Upper lobe of right lung (tissue), 1 donor: ENCODE measurements at regions not wholly inside any gene's neighbourhood (a gene's known extent, or its start where the extent isn't known, plus 50 kb on each side); places are given as distances from the start of the nearest gene placed in this dataset.

Experiments used
- ATAC-seq: fragments of 200-7000 bp; cut with Tn5 transposase; one replicate; pipeline ENCODE4 v1.9.1; 2020; ENCODE audit warnings: mild to moderate bottlenecking, moderate library complexity
- DNase-seq: peaks from one replicate; pipeline ENCODE4 v3.0.0-alpha.2; 2020
- H3K27ac ChIP-seq: fragments of 200-600 bp; one replicate; pipeline ENCODE4 v1.8.0; 2022
- H3K27me3 ChIP-seq: fragments of 200-600 bp; one replicate; pipeline ENCODE4 v1.8.0; 2022; ENCODE audit warnings: mild to moderate bottlenecking
- H3K36me3 ChIP-seq: fragments of 200-600 bp; one replicate; pipeline ENCODE4 v1.8.0; 2022
- H3K4me1 ChIP-seq: fragments of 200-600 bp; one replicate; pipeline ENCODE4 v1.8.0; 2022
- H3K4me3 ChIP-seq: fragments of 200-600 bp; one replicate; pipeline ENCODE4 v1.8.0; 2022; ENCODE audit warnings: mild to moderate bottlenecking
- H3K9me3 ChIP-seq: fragments of 200-600 bp; one replicate; pipeline ENCODE4 v1.8.0; 2022
- CTCF ChIP-seq: fragments of 200-600 bp; IDR thresholded peaks from one replicate; pipeline ENCODE4 v1.8.0; 2022; ENCODE audit warnings: antibody characterized with exemption
- intact Hi-C: fragments of 100-400 bp; cut with DNase I; formaldehyde crosslinking; loops from one replicate; pipeline ENCODE4 v1.11.0; 2022
- donor health status: DM: no; HTN: yes; CAD: no; lungs with severe emphysema.

DNA sequence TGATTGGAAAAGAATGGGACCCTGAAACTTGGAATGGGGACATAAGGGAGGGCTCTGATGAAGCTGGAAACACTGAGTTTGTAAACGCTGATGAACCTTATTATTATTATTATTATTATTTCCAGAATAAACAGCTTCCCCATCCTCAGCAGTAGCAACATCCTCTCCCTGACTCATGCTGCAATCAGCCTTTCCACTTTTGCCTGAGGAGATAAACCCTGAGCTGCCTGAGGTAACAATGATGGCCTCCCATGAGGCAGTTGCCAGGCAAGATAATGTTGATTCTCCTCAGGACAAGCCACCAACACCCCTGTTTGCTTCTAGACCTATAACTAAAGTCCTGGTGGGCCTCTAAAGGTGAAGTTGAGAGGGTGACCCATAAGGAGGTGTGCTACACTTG lies 139.2 kb upstream of the ATP10B start:
- no peak for TF ChIP-seq CTCF
- no peaks in the 10 kb centered on the region for H3K4me1 ChIP-seq
- no peaks in the 10 kb centered on the region for H3K36me3 ChIP-seq
- no peaks in the 10 kb centered on the region for H3K9me3 ChIP-seq
- H3K4me3 ChIP-seq, result no peak overlapping the region
- no peak overlapping the region for H3K27ac ChIP-seq
- no peaks in the 10 kb centered on the region for H3K27me3 ChIP-seq
- ATAC-seq, result no peak
- intact Hi-C loops, result no loop called here
- no peak for DNase-seq

DNA sequence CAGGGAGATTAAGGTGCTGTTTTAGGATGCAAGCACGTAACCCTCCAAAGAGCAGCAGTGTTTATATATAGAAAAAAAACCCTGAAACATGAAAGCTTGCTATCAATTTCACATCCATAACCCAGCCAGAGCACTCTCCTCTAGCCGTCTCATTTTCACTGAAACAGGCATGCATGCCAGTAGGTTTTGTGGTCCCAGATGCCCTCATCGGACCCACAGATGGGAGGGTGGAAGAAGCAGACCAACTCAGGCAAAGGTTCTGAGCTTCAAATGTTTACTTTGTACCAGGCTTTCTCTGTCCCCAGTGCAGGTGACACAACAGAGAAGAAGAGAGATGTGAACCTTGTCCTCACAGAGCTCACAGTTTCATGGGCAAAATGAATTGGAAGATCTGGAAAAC lies 127.4 kb upstream of the ATP10B start:
- no peak overlapping the region for H3K27ac ChIP-seq
- H3K36me3 ChIP-seq, result no peaks in the 10 kb centered on the region
- no peaks in the 10 kb centered on the region for H3K4me1 ChIP-seq
- ATAC-seq (no peak), DNase-seq (no peak)
- H3K27me3 ChIP-seq, result no peaks in the 10 kb centered on the region
- no peak overlapping the region for H3K4me3 ChIP-seq
- intact Hi-C loops, result no loop called here
- H3K9me3 ChIP-seq, result no peaks in the 10 kb centered on the region
- TF ChIP-seq CTCF, result no peak

DNA sequence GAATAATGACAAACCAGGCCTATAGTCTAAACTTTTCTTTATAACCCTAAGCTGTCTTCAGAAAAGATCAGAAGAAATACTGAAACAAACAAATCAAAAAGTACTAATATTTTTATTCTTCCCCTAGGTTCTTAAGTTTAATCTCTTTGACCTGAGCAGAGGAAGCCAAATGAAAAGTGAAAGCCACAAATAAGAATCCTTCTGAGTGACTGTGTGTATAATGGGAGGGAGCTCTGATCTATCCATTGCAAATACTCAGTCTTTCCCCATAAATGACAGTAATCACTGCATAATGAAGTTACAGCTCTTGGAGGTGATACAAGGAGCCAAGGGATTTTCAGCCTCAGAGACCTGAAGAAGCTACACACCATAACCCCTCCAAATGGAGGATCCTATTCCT lies 126.9 kb upstream of the ATP10B start:
- no peak for DNase-seq
- no peaks in the 10 kb centered on the region for H3K9me3 ChIP-seq
- no peak overlapping the region for H3K27ac ChIP-seq
- H3K36me3 ChIP-seq, result no peaks in the 10 kb centered on the region
- intact Hi-C loops, result no loop called here
- H3K4me3 ChIP-seq, result no peak overlapping the region
- no peaks in the 10 kb centered on the region for H3K4me1 ChIP-seq
- TF ChIP-seq CTCF, result no peak
- no peaks in the 10 kb centered on the region for H3K27me3 ChIP-seq
- ATAC-seq, result no peak

DNA sequence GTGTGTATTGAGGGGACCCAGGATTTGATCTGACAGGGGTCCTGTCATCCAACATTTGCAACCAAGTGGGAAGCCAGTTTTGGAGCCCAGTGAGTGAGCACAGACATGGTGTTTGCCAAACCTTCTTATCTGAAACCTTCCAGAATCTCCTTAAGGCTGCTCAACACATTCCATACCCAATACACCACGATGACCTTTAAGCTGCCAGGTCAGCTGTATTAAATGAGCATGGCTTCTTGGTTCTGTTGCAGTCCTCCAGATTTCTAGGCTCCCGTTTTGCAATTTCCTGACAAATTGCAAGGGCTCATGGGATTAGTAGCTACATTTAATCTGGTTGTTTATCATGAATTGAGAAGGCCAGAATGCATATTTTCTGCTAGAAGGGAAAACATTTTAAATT lies 124.2 kb upstream of the ATP10B start:
- no peaks in the 10 kb centered on the region for H3K4me1 ChIP-seq
- H3K36me3 ChIP-seq, result no peaks in the 10 kb centered on the region
- DNase-seq (no peak), ATAC-seq (no peak)
- no peak for TF ChIP-seq CTCF
- no peak overlapping the region for H3K4me3 ChIP-seq
- H3K9me3 ChIP-seq, result no peaks in the 10 kb centered on the region
- intact Hi-C loops, result no loop called here
- no peak overlapping the region for H3K27ac ChIP-seq
- H3K27me3 ChIP-seq, result no peaks in the 10 kb centered on the region

DNA sequence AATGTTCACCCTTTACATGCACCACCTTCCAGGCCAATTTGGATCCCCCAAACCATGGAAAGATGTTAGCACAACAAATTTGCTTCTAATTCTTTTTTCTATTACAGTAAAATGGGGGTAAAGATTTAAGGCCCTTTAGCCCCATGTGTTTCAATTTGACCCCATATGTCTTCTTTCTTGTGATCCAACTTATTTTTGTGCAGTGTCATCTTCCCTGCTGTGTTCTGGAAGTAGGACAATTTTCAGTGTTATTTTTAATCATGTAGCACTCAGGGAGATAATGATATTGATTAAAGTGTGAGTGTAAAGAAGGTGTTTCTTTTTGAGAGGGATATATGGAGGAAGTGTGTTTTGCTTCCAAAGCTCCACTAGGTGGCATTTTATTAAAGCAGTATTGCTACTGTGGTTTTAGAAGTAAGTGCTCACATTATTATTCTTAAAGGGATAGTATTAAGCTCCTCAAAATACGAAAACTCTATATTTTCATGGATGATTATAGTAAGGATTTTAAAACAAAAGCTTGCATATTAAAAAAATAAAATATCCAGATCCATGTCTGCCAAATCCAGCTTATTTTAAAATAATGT lies 118.7 kb upstream of the ATP10B start:
- ATAC-seq (no peak), DNase-seq (no peak)
- Histone ChIP-seq H3K36me3 (no peaks in the 10 kb centered on the region), H3K9me3 (no peaks in the 10 kb centered on the region), H3K27me3 (no peaks in the 10 kb centered on the region), H3K27ac (no peak overlapping the region), H3K4me3 (no peak overlapping the region), H3K4me1 (no peaks in the 10 kb centered on the region)
- intact Hi-C loops, result no loop called here
- TF ChIP-seq CTCF, result no peak

DNA sequence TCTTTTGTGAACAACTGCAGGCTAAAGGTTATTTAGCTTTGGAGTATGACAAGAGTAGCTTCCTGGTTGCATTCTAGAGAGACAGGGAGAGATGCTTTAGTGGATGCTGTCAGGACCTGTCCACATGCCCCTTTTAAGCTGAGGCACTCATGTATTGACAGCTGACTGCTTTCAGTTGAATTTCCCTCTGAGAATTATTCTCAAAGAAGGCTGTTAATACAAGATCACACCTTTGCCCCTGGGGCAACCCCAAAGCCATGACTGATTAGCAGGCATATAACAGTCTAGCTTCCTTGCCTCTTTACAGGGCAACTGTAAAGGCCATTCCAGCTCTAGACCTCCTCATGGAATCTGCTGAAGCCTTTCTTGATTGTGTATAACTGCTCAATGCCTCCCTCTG lies 117.6 kb upstream of the ATP10B start:
- H3K4me1 ChIP-seq, result no peaks in the 10 kb centered on the region
- ATAC-seq (no peak), DNase-seq (no peak)
- no peaks in the 10 kb centered on the region for H3K27me3 ChIP-seq
- H3K9me3 ChIP-seq, result no peaks in the 10 kb centered on the region
- no peak for TF ChIP-seq CTCF
- intact Hi-C loops, result no loop called here
- no peak overlapping the region for H3K27ac ChIP-seq
- H3K4me3 ChIP-seq, result no peak overlapping the region
- H3K36me3 ChIP-seq, result no peaks in the 10 kb centered on the region
